GM23338 (cell line): ENCODE measurements at regions not wholly inside any gene's neighbourhood (a gene's known extent, or its start where the extent isn't known, plus 50 kb on each side); places are given as distances from the start of the nearest gene placed in this dataset.

Source experiments
- ATAC-seq: fragments of 200-7000 bp; cut with Tn5 transposase; 3 replicates; pipeline ENCODE4 v1.9.1; 2020
- DNase-seq: peaks from one replicate; pipeline ENCODE4 v3.0.0-alpha.2; 2015; ENCODE audit warnings: low spot score
- H2AFZ ChIP-seq: fragments of 200-600 bp; sonication (generic); 2 replicates; pipeline ENCODE4 v1.8.0; 2016; ENCODE audit warnings: antibody characterized with exemption, mild to moderate bottlenecking, moderate library complexity
- H3F3A ChIP-seq: fragments of 200-600 bp; sonication (generic); replicated peaks from 2 replicates; pipeline ENCODE4 v1.8.0; 2017; ENCODE audit warnings: antibody characterized with exemption, mixed run types, low read depth
- H3K27ac ChIP-seq: fragments of 200-600 bp; sonication (generic); 2 replicates; pipeline ENCODE4 v1.6.1; 2016; ENCODE audit warnings: low read depth
- H3K27me3 ChIP-seq: fragments of 200-600 bp; sonication (generic); 2 replicates; pipeline ENCODE4 v1.8.0; 2016; ENCODE audit warnings: mild to moderate bottlenecking, mixed run types, moderate library complexity; ENCODE audit not compliant: insufficient read depth
- H3K36me3 ChIP-seq: fragments of 200-600 bp; sonication (generic); 2 replicates; pipeline ENCODE4 v1.8.0; 2016; ENCODE audit warnings: mild to moderate bottlenecking; ENCODE audit not compliant: insufficient read depth
- H3K4me1 ChIP-seq: fragments of 200-600 bp; sonication (generic); 2 replicates; pipeline ENCODE4 v1.8.0; 2016; ENCODE audit warnings: mild to moderate bottlenecking, moderate library complexity; ENCODE audit not compliant: insufficient read depth
- H3K4me2 ChIP-seq: fragments of 200-600 bp; sonication (generic); 2 replicates; pipeline ENCODE4 v1.7.1; 2017; ENCODE audit warnings: mixed run types
- H3K4me3 ChIP-seq: fragments of 200-600 bp; sonication (generic); 2 replicates; pipeline ENCODE4 v1.6.1; 2016; ENCODE audit warnings: mixed run types
- H3K79me2 ChIP-seq: fragments of 200-600 bp; sonication (generic); replicated peaks from 2 replicates; pipeline ENCODE4 v1.8.0; 2017; ENCODE audit warnings: mild to moderate bottlenecking; ENCODE audit not compliant: insufficient read depth
- H3K9me2 ChIP-seq: fragments of 200-600 bp; sonication (generic); 2 replicates; pipeline ENCODE4 v1.8.0; 2017; ENCODE audit not compliant: insufficient read depth
- H4K20me1 ChIP-seq: fragments of 200-600 bp; sonication (generic); replicated peaks from 2 replicates; pipeline ENCODE4 v1.8.0; 2017; ENCODE audit warnings: mild to moderate bottlenecking; ENCODE audit not compliant: insufficient read depth
- H3K27ac Mint-ChIP-seq: 2 replicates; pipeline ENCODE4 v1.8.0; 2020; ENCODE audit warnings: inconsistent platforms, mild to moderate bottlenecking, moderate library complexity, mixed read lengths
- H3K27me3 Mint-ChIP-seq: 3 replicates; pipeline ENCODE4 v1.8.0; 2022; ENCODE audit warnings: low read depth, mild to moderate bottlenecking, moderate library complexity, mixed read lengths, inconsistent platforms; ENCODE audit not compliant: insufficient read depth, poor library complexity
- H3K36me3 Mint-ChIP-seq: 3 replicates; pipeline ENCODE4 v1.8.0; 2021; ENCODE audit warnings: low read depth, mild to moderate bottlenecking, inconsistent platforms, moderate library complexity, mixed read lengths
- H3K4me1 Mint-ChIP-seq: 3 replicates; pipeline ENCODE4 v1.8.0; 2020; ENCODE audit warnings: mild to moderate bottlenecking, inconsistent platforms, mixed read lengths
- H3K4me3 Mint-ChIP-seq: 3 replicates; pipeline ENCODE4 v1.8.0; 2021; ENCODE audit warnings: moderate library complexity, mild to moderate bottlenecking, inconsistent platforms, mixed read lengths
- H3K9me3 Mint-ChIP-seq: 3 replicates; pipeline ENCODE4 v1.8.0; 2020; ENCODE audit warnings: moderate library complexity, mild to moderate bottlenecking, inconsistent platforms, mixed read lengths
- CREB1 ChIP-seq: fragments of 250-450 bp; sonication (Bioruptor Pico); IDR thresholded peaks from 2 replicates; pipeline ENCODE4 v1.5.0; 2020; ENCODE audit warnings: low read depth, mild to moderate bottlenecking, moderate library complexity
- CTCF ChIP-seq, 2 experiments: fragments of 200-600 bp in 1 of 2; sonication (generic) in 1 of 2; conservative IDR thresholded peaks; 2 replicates each; pipeline versions ENCODE4 v1.5.1 to v1.6.1; 2016 to 2017; ENCODE audit warnings: antibody characterized with exemption in 2 of 2, low read depth in 2 of 2, mild to moderate bottlenecking in 2 of 2, moderate library complexity in 1 of 2
- ETS1 ChIP-seq: IDR thresholded peaks from 2 replicates; pipeline ENCODE4 v1.6.1; 2016; ENCODE audit warnings: antibody characterized with exemption
- EZH2 ChIP-seq: fragments of 200-600 bp; sonication (generic); IDR thresholded peaks from one replicate; pipeline ENCODE4 v1.8.0; 2017; ENCODE audit warnings: antibody characterized with exemption, mild to moderate bottlenecking, low read depth; ENCODE audit not compliant: unreplicated experiment
- EZH2phosphoT487 ChIP-seq: fragments of 200-600 bp; sonication (generic); IDR thresholded peaks from one replicate; pipeline ENCODE4 v1.8.1; 2018; ENCODE audit warnings: antibody characterized with exemption; ENCODE audit not compliant: unreplicated experiment
- JUNB ChIP-seq: IDR thresholded peaks from one replicate; pipeline ENCODE4 v1.6.1; 2016; ENCODE audit warnings: antibody characterized with exemption; ENCODE audit not compliant: unreplicated experiment
- NANOG ChIP-seq: IDR thresholded peaks from 2 replicates; pipeline ENCODE4 v1.6.1; 2016; ENCODE audit warnings: antibody characterized with exemption, borderline replicate concordance
- POLR2AphosphoS5 ChIP-seq: IDR thresholded peaks from 2 replicates; pipeline ENCODE4 v1.6.1; 2016; ENCODE audit warnings: antibody characterized with exemption, low read depth
- REST ChIP-seq: IDR thresholded peaks from one replicate; pipeline ENCODE4 v1.6.1; 2018; ENCODE audit warnings: antibody characterized with exemption; ENCODE audit not compliant: unreplicated experiment
- STAT1 ChIP-seq: IDR thresholded peaks from one replicate; pipeline ENCODE4 v1.6.1; 2016; ENCODE audit warnings: antibody characterized with exemption; ENCODE audit not compliant: unreplicated experiment
- ZNF114 ChIP-seq: fragments of 250-450 bp; sonication (Bioruptor Pico); IDR thresholded peaks from 2 replicates; pipeline ENCODE4 v1.5.0; 2020; ENCODE audit warnings: mild to moderate bottlenecking, moderate library complexity
- ZNF331 ChIP-seq: fragments of 250-450 bp; sonication (Bioruptor Pico); IDR thresholded peaks from 2 replicates; pipeline ENCODE4 v1.5.0; 2020; ENCODE audit warnings: low read depth, mild to moderate bottlenecking, moderate library complexity
- ZNF462 ChIP-seq: fragments of 250-450 bp; sonication (Bioruptor Pico); IDR thresholded peaks from 2 replicates; pipeline ENCODE4 v1.5.0; 2020; ENCODE audit warnings: mild to moderate bottlenecking, moderate library complexity

GRCh38 chr4:108276690-108277089 is 108.0 kb upstream of the LEF1 start:
- Mint-ChIP-seq H3K36me3 (no peaks in the 10 kb centered on the region), H3K4me1 (no peaks in the 10 kb centered on the region), H3K4me3 (no peak overlapping the region), H3K27ac (no peak overlapping the region), H3K27me3 (peaks cover 3% of the 10 kb centered on the region), H3K9me3 (peaks cover 3% of the 10 kb centered on the region; the same call in 1 of the 3 replicates)
- no peak overlapping the region for H3K27ac ChIP-seq
- H3K27me3 ChIP-seq, result no peaks in the 10 kb centered on the region
- no peaks in the 10 kb centered on the region for H4K20me1 ChIP-seq
- H3K79me2 ChIP-seq, result no peaks in the 10 kb centered on the region
- no peaks in the 10 kb centered on the region for H3K36me3 ChIP-seq
- H2AFZ ChIP-seq, result no peak overlapping the region
- no peak overlapping the region for H3K4me3 ChIP-seq
- ATAC-seq (no peak), DNase-seq (no peak)
- H3K9me2 ChIP-seq, result peaks cover 4% of the 10 kb centered on the region; the same call in 1 of the 2 replicates
- H3K4me1 ChIP-seq, result no peaks in the 10 kb centered on the region
- H3F3A ChIP-seq, result no peaks in the 10 kb centered on the region
- H3K4me2 ChIP-seq, result no peak overlapping the region
- TF ChIP-seq REST (no peak), CTCF (conservative IDR thresholded peaks at IDR 0.05; ENCODE audit: low read depth in 2 of 2) (no peak), STAT1 (no peak), EZH2 (no peak), CREB1 (CRISPR knock-in tag) (no peak), ZNF462 (CRISPR knock-in tag) (no peak), ZNF331 (CRISPR knock-in tag) (no peak), ZNF114 (CRISPR knock-in tag) (no peak), EZH2phosphoT487 (no peak), JUNB (no peak), POLR2AphosphoS5 (no peak), NANOG (no peak), ETS1 (no peak)
